ENCODE measurements at regions not wholly inside any gene's neighbourhood (a gene's known extent, or its start where the extent isn't known, plus 50 kb on each side); places are given as distances from the start of the nearest gene placed in this dataset.

DNA sequence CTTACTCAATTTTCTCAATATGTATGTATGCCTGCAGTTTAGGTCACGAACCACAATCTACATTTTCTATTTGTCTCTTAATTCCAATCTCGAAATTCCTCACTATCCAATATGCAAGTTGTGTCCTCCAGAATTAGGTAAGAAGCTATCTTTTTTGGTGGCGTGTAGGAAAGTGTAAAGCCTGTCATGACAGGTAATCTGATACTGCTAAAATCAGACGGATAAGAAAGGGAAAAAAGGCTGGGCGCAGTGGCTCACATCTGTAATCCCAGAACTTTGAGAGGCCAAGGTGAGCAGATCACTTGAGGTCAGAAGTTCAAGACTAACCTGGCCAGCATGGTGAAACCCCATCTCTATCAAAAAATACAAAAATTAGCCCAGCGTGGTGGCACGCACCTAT is 185.3 kb downstream of the IBTK start:
- Histone ChIP-seq H3K9ac (ENCODE audit: low read depth, low read length) (no peak overlapping the region), H3K4me3 (ENCODE audit: low read depth in 1 of 2, low read length in 2 of 2) (no peak overlapping the region), H3K4me2 (ENCODE audit: insufficient read depth, low read length) (no peak overlapping the region), H3K27ac (ENCODE audit: low read length) (no peak overlapping the region), H4K20me1 (ENCODE audit: insufficient read depth, low read length) (no peaks in the 10 kb centered on the region), H3K36me3 (ENCODE audit: insufficient read depth, low read length) (no peaks in the 10 kb centered on the region), H3K79me2 (ENCODE audit: insufficient read depth, low read length) (no peaks in the 10 kb centered on the region), H3K9me3 (ENCODE audit: insufficient read depth, low read length, severe bottlenecking) (no peaks in the 10 kb centered on the region), H3K4me1 (ENCODE audit: insufficient read depth, low read length) (peaks cover 10% of the 10 kb centered on the region), H2AFZ (ENCODE audit: low read depth, low read length) (no peak overlapping the region), H3K27me3 (ENCODE audit: insufficient read depth, low read length, poor library complexity) (no peaks in the 10 kb centered on the region)
- no peak for ATAC-seq (ENCODE audit: insufficient read depth, low read depth)
- no peak for DNase-seq
- TF ChIP-seq EZH2 (IDR thresholded peaks at IDR 0.05; ENCODE audit: borderline replicate concordance, low read depth, low read length, severe bottlenecking), result no peak
- TF ChIP-seq, protein P1, sequence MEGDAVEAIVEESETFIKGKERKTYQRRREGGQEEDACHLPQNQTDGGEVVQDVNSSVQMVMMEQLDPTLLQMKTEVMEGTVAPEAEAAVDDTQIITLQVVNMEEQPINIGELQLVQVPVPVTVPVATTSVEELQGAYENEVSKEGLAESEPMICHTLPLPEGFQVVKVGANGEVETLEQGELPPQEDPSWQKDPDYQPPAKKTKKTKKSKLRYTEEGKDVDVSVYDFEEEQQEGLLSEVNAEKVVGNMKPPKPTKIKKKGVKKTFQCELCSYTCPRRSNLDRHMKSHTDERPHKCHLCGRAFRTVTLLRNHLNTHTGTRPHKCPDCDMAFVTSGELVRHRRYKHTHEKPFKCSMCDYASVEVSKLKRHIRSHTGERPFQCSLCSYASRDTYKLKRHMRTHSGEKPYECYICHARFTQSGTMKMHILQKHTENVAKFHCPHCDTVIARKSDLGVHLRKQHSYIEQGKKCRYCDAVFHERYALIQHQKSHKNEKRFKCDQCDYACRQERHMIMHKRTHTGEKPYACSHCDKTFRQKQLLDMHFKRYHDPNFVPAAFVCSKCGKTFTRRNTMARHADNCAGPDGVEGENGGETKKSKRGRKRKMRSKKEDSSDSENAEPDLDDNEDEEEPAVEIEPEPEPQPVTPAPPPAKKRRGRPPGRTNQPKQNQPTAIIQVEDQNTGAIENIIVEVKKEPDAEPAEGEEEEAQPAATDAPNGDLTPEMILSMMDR (IDR thresholded peaks at IDR 0.05; ENCODE audit: borderline replicate concordance, extremely low read depth, low read length, poor library complexity, severe bottlenecking), result no peak

DNA sequence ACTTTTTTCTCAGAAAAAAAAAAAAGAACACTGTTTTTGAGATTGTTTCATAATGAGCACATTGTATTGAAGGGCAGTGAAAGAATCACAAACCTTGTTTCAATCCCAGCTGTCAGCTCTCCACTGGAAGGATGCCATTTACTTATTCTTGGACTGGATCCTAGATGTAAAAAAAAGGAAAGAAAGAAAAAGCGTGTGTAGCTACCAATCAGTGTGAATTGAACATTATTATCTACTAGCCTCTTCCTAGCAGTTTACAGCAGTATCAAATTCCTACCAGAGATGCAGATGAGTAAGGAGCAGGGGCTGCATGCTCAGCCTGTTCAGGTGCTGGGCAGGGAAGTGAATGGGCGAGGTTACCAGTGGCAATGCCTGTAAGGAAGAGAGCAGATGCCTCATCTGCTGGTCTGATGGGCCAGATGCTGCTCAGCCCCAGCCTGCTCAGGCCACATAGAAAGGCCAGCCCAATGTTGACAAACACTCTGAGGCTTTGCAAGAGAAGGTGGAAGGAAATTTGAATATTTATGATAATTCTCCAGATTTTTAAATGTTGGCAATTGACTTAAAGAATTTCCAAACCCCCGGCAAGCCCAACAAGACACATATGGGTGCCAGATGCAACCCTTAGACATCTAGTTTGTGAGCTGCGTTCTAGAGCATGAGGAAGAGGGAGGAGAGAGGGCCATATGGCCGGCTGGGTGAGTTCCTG is 189.5 kb downstream of the IBTK start:
- H4K20me1 ChIP-seq (ENCODE audit: insufficient read depth, low read length), result no peaks in the 10 kb centered on the region
- H3K36me3 ChIP-seq (ENCODE audit: insufficient read depth, low read length), result no peaks in the 10 kb centered on the region
- no peak overlapping the region for H3K9ac ChIP-seq (ENCODE audit: low read depth, low read length)
- no peak overlapping the region for H3K27ac ChIP-seq (ENCODE audit: low read length)
- H3K79me2 ChIP-seq (ENCODE audit: insufficient read depth, low read length), result no peaks in the 10 kb centered on the region
- no peaks in the 10 kb centered on the region for H3K4me1 ChIP-seq (ENCODE audit: insufficient read depth, low read length)
- DNase-seq (no peak), ATAC-seq (ENCODE audit: insufficient read depth, low read depth) (no peak)
- H3K4me3 ChIP-seq (ENCODE audit: low read depth in 1 of 2, low read length in 2 of 2), result no peak overlapping the region
- H2AFZ ChIP-seq (ENCODE audit: low read depth, low read length), result no peak overlapping the region
- TF ChIP-seq, protein P1 (IDR thresholded peaks at IDR 0.05; ENCODE audit: borderline replicate concordance, extremely low read depth, low read length, poor library complexity, severe bottlenecking), result no peak
- no peak for TF ChIP-seq EZH2 (IDR thresholded peaks at IDR 0.05; ENCODE audit: borderline replicate concordance, low read depth, low read length, severe bottlenecking)
- no peak overlapping the region for H3K4me2 ChIP-seq (ENCODE audit: insufficient read depth, low read length)
- H3K9me3 ChIP-seq (ENCODE audit: insufficient read depth, low read length, severe bottlenecking), result no peaks in the 10 kb centered on the region
- H3K27me3 ChIP-seq (ENCODE audit: insufficient read depth, low read length, poor library complexity), result no peaks in the 10 kb centered on the region

DNA sequence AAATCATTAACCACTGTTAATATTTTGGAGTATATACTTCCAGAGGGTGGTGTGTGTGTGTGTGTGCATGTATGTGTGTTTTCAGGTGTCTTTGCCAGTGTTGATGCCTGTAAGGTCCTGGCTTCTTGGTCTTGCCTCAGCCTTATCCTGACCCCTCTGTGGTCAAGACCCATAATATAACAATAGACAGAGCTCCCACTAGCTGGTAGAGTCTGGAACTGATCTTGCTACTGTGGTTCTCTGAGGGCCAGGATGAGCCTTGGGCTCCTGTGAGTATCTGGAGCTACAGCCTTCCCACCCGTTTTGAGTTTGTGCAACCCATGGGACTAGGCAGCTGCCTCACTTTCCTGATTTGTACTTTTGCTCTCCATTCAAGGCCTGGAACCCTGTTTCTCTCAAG is 191.0 kb downstream of the IBTK start:
- H3K4me3 ChIP-seq (ENCODE audit: low read depth in 1 of 2, low read length in 2 of 2), result no peak overlapping the region
- H3K9ac ChIP-seq (ENCODE audit: low read depth, low read length), result no peak overlapping the region
- H4K20me1 ChIP-seq (ENCODE audit: insufficient read depth, low read length), result no peaks in the 10 kb centered on the region
- no peak overlapping the region for H2AFZ ChIP-seq (ENCODE audit: low read depth, low read length)
- H3K27me3 ChIP-seq (ENCODE audit: insufficient read depth, low read length, poor library complexity), result no peaks in the 10 kb centered on the region
- no peaks in the 10 kb centered on the region for H3K4me1 ChIP-seq (ENCODE audit: insufficient read depth, low read length)
- H3K27ac ChIP-seq (ENCODE audit: low read length), result no peak overlapping the region
- ATAC-seq (ENCODE audit: insufficient read depth, low read depth) (no peak), DNase-seq (no peak)
- TF ChIP-seq EZH2 (IDR thresholded peaks at IDR 0.05; ENCODE audit: borderline replicate concordance, low read depth, low read length, severe bottlenecking), result no peak
- TF ChIP-seq, protein P1 (IDR thresholded peaks at IDR 0.05; ENCODE audit: borderline replicate concordance, extremely low read depth, low read length, poor library complexity, severe bottlenecking), result no peak
- no peak overlapping the region for H3K4me2 ChIP-seq (ENCODE audit: insufficient read depth, low read length)
- H3K36me3 ChIP-seq (ENCODE audit: insufficient read depth, low read length), result no peaks in the 10 kb centered on the region
- H3K79me2 ChIP-seq (ENCODE audit: insufficient read depth, low read length), result no peaks in the 10 kb centered on the region
- H3K9me3 ChIP-seq (ENCODE audit: insufficient read depth, low read length, severe bottlenecking), result no peaks in the 10 kb centered on the region

Data from DND-41 (cell line).